ENCODE measurements at regions not wholly inside any gene's neighbourhood (a gene's known extent, or its start where the extent isn't known, plus 50 kb on each side); places are given as distances from the start of the nearest gene placed in this dataset.

GRCh38 chr3:69435274-69436265 lies 49.7 kb upstream of the FRMD4B start:
- no peak for DNase-seq

Measured in NCI-H510A treated with DMSO at 0.1 percent for 48 hours (cell line).